Tibial nerve (tissue), 3 donors: ENCODE measurements at regions not wholly inside any gene's neighbourhood (a gene's known extent, or its start where the extent isn't known, plus 50 kb on each side); places are given as distances from the start of the nearest gene placed in this dataset.

Experiments
- CTCF ChIP-seq, 5 experiments: fragments of 200-600 bp in 3 of 5; fragments of 450-650 bp in 2 of 5; sonication (generic) in 3 of 5; IDR thresholded peaks; one replicate each; pipeline ENCODE4 v1.5.1; 2016 to 2019; ENCODE audit warnings: antibody characterized with exemption in 5 of 5, mild to moderate bottlenecking in 3 of 5, moderate library complexity in 2 of 5
- POLR2A ChIP-seq, 2 donors: fragments of 450-650 bp; IDR thresholded peaks; one replicate each; pipeline ENCODE4 v1.6.1; 2017; ENCODE audit warnings: antibody characterized with exemption in 2 of 2, mild to moderate bottlenecking in 2 of 2, moderate library complexity in 2 of 2

- TF ChIP-seq POLR2A (IDR thresholded peaks at IDR 0.05) (no peak), CTCF (IDR thresholded peaks at IDR 0.05) (no peak)
These were observed 260.5 kb downstream of the NXPE2 start for GRCh38 chr11:114938799-114939198.
